IPS DF 6.9 (cell line): ENCODE measurements at regions not wholly inside any gene's neighbourhood (a gene's known extent, or its start where the extent isn't known, plus 50 kb on each side); places are given as distances from the start of the nearest gene placed in this dataset.

Experiments used
- DNase-seq: peaks from one replicate; pipeline ENCODE4 v3.0.0-alpha.2; 2013; ENCODE audit warnings: low read depth, low spot score
- H3K27ac ChIP-seq: one replicate; pipeline ENCODE4 v1.5.1; 2013; ENCODE audit warnings: low read length, control low read depth
- H3K27me3 ChIP-seq: 2 replicates; pipeline ENCODE4 v1.6.1; 2013; ENCODE audit warnings: mild to moderate bottlenecking, low read length; ENCODE audit not compliant: control insufficient read depth, insufficient read depth
- H3K36me3 ChIP-seq: 2 replicates; pipeline ENCODE4 v1.6.1; 2013; ENCODE audit warnings: low read length; ENCODE audit not compliant: control insufficient read depth, insufficient read depth
- H3K4me1 ChIP-seq: 2 replicates; pipeline ENCODE4 v1.6.1; 2013; ENCODE audit warnings: low read length; ENCODE audit not compliant: control insufficient read depth, insufficient read depth
- H3K4me3 ChIP-seq: 2 replicates; pipeline ENCODE4 v1.5.1; 2013; ENCODE audit warnings: mild to moderate bottlenecking, low read length
- H3K9me3 ChIP-seq: 2 replicates; pipeline ENCODE4 v1.6.1; 2013; ENCODE audit warnings: low read length, inconsistent platforms; ENCODE audit not compliant: control insufficient read depth, insufficient read depth
- WGBS: extraction: QIAGEN DNeasy Blood & Tissue Kit; methylation state at CpG from one replicate; pipeline ENCODE4 v1.1.7; 2013; ENCODE audit warnings: mixed read lengths, missing lambda C conversion rate; ENCODE audit not compliant: insufficient read length, insufficient coverage; 5-methylcytosine and 5-hydroxymethylcytosine counted together

DNA sequence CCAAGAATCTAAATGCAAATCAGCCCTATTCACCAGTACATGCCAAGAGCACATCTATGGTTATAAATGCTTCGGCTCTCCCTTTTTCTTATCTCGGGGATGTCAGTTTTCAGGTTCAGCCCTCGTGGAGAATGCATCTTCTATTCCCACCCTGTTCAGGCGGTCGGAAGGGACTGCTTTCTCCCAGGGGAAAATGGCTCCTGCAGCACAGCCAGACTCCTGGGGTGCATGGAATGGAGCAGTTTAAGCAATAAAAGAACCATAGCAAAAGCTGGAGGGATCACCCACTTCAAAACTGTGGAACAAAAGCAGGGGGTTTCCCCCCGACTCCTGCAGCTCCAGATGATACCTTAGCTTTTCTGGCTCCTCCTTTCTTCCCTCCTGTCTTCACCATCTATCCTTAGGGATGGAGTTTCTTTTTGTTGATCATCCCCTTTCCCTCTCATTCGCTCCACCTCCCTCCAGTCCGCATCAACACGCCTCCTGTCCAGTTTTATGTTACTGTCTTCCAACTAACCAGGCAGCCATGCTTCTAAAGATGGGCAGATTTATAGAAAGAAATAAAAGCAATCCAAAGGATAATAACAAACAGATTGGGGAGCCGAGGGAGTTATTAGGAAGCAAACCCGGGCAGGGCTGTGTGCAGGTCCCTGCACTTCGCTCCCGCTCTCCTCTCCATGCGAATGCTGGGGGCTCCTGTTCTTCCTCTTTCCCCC, 356.2 kb upstream of the SMIM21 start:
- WGBS, result no CpG with 5 or more reads among the region's 14 CpGs
- DNase-seq, result no peak
- Histone ChIP-seq H3K36me3 (no peaks in the 10 kb centered on the region), H3K27me3 (no peaks in the 10 kb centered on the region), H3K4me1 (no peaks in the 10 kb centered on the region; the same call in 1 of the 2 replicates), H3K9me3 (no peaks in the 10 kb centered on the region), H3K4me3 (no peak overlapping the region), H3K27ac (no peak overlapping the region)

DNA sequence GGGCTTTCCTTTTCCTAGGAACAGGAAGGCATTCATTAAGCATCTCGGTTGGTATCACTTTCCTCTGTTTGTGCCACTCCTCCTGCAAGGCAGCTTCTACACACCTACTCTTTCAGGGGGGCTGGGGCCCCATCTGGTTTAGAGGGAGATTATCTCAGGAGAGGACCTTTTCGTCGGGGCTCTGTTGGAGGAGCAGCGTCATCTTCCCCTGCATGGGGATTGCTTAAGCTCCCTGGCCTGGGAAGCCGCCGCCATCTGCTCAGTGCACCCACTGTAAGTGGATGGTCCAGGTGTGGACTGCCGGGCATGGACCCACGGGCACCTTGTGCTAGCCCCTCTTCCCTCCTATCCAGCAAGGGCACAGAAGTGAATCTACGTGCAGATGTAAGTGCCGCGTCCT, 355.3 kb upstream of the SMIM21 start:
- no peaks in the 10 kb centered on the region for H3K9me3 ChIP-seq
- no peak for DNase-seq
- no peak overlapping the region for H3K27ac ChIP-seq
- no peak overlapping the region for H3K4me3 ChIP-seq
- H3K27me3 ChIP-seq, result no peaks in the 10 kb centered on the region
- H3K36me3 ChIP-seq, result no peaks in the 10 kb centered on the region
- WGBS, result no CpG with 5 or more reads among the region's 11 CpGs
- no peaks in the 10 kb centered on the region; the same call in 1 of the 2 replicates for H3K4me1 ChIP-seq

DNA sequence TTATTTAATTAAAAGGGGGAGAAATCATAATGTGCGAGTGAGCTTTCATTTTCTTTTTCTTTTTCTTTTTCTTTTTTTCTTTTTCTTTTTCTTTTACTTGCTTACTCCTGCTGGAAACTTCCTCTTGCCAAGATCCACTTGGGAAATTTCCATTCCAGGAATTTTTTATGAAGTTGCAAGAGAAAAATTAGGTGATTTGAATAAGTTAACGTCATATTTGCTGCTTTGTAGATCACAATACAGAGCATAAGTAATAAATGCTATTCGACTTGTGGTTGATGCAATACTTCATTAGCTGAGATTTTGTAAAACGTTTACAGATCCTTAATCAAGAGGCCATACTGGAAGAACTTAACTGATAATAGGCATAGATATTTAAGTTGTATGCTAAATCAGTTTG, 354.7 kb upstream of the SMIM21 start:
- Histone ChIP-seq H3K27ac (no peak overlapping the region), H3K27me3 (no peaks in the 10 kb centered on the region), H3K36me3 (no peaks in the 10 kb centered on the region), H3K9me3 (no peaks in the 10 kb centered on the region), H3K4me3 (no peak overlapping the region), H3K4me1 (no peaks in the 10 kb centered on the region; the same call in 1 of the 2 replicates)
- no peak for DNase-seq
- no CpG with 5 or more reads among the region's 4 CpGs for WGBS

DNA sequence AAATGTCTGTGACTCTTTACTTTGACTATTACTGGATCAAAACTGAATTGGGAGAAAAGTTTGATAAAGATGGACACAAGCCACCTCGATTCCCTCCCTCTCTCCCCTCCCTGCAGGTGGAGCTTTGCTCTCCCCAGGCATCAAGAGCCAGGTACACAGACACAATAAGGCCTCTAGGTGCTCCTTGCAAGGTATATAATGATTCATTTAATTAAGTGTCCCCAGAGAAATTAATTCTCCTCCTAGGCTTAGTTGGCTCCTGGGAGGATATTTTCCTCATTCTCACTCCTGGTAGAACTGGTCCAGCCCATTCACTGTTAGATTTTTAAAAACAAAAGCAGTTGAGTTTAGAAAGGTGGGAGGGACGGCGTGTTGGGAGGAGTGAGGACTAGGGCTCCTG, 352.4 kb upstream of the SMIM21 start:
- Histone ChIP-seq H3K27ac (no peak overlapping the region), H3K4me3 (no peak overlapping the region), H3K9me3 (no peaks in the 10 kb centered on the region), H3K36me3 (no peaks in the 10 kb centered on the region), H3K27me3 (no peaks in the 10 kb centered on the region), H3K4me1 (no peaks in the 10 kb centered on the region; the same call in 1 of the 2 replicates)
- no CpG with 5 or more reads among the region's 3 CpGs for WGBS
- DNase-seq, result no peak

DNA sequence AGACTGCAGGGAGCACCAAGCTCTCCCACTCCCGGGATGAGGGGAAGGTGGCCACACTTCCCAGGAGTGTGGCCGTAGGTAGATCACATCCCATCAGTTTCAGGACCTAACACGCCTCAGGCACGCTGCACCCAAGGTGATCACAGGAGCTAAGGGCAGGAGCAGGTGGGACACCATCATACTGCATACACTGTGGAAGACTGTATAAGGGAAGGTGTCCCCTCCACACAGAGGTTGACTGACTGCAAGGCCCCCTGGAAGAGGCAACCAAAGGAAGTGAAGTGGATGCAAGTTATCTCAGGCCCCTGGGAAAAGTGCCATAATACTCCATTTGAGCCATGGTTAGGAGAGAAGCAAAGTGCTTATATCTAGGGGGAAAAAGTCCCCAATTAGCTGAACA, 351.9 kb upstream of the SMIM21 start:
- no peaks in the 10 kb centered on the region for H3K27me3 ChIP-seq

DNA sequence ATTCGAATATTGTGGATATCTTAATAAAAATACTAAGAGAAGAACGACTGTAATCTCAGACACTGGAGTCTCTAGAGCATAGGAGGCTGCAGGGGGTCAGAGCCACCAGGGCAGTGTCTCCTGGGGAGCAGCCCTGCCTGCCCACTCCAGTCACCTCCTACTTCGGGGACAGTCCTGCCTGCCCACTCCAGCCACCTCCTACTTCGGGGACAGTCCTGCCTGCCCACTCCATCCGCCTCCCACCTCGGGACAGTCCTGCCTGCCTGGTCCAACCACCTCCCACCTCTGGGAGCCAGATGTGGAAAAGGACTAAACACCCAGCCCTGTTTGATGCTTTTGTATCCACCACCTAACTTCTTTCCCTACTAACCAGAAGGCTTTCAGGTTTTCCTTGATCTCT, 350.1 kb upstream of the SMIM21 start:
- Histone ChIP-seq H3K4me1 (no peaks in the 10 kb centered on the region; the same call in 1 of the 2 replicates), H3K27ac (no peak overlapping the region), H3K36me3 (no peaks in the 10 kb centered on the region), H3K4me3 (no peak overlapping the region), H3K27me3 (no peaks in the 10 kb centered on the region), H3K9me3 (no peaks in the 10 kb centered on the region)
- DNase-seq, result no peak
- no CpG with 5 or more reads among the region's 6 CpGs for WGBS

More for the DNA sequence above, 351.9 kb upstream of the SMIM21 start:
- no CpG with 5 or more reads among the region's 4 CpGs for WGBS
- Histone ChIP-seq H3K4me1 (no peaks in the 10 kb centered on the region; the same call in 1 of the 2 replicates), H3K4me3 (no peak overlapping the region), H3K36me3 (no peaks in the 10 kb centered on the region), H3K9me3 (no peaks in the 10 kb centered on the region), H3K27ac (no peak overlapping the region)
- no peak for DNase-seq

DNA sequence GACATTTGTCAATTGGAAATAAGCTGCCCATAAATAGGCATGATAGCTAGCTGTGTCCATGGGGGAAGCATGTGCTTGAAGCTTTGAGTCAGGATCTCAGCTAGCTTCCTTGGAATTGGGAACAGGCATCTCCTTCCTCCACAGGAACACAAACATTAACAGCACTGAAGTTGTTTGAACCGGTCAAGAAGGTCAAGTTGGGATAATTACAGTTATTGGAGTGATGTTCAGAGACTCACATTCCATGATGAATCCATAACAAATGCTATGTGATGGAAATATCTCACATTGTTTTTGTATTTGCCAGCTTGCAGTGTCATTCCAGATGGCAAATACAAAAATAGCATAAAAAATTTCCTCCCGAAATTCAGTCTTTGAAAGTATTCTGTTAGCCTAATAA, 347.6 kb upstream of the SMIM21 start:
- no CpG with 5 or more reads among the region's 2 CpGs for WGBS
- H3K9me3 ChIP-seq, result no peaks in the 10 kb centered on the region
- no peak overlapping the region for H3K4me3 ChIP-seq
- no peak for DNase-seq
- no peaks in the 10 kb centered on the region for H3K27me3 ChIP-seq
- H3K4me1 ChIP-seq, result no peaks in the 10 kb centered on the region
- H3K36me3 ChIP-seq, result no peaks in the 10 kb centered on the region
- no peak overlapping the region for H3K27ac ChIP-seq

DNA sequence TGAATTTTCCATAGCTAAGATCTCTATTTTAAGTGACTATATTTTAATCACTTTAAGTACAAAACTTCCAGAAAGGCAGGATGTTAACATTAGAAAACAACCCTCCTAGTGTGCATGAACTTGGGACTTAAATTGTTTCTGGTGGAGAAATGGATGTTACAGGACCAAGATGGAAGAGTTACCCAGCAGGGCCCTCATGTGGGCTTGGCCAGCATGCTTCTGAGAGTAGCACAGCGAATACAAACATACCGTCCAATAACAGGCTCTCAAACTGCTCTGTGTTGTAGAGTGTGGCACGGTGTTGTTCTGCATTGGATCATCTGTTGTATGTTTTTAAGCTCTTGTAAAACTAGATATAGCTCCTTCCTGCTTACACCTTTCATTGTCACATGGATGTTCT, 346.1 kb upstream of the SMIM21 start:
- H3K27ac ChIP-seq, result no peak overlapping the region
- H3K4me1 ChIP-seq, result no peaks in the 10 kb centered on the region
- H3K4me3 ChIP-seq, result no peak overlapping the region
- no peaks in the 10 kb centered on the region for H3K36me3 ChIP-seq
- no peak for DNase-seq
- no peaks in the 10 kb centered on the region for H3K9me3 ChIP-seq
- no CpG with 5 or more reads among the region's 3 CpGs for WGBS
- H3K27me3 ChIP-seq, result no peaks in the 10 kb centered on the region

DNA sequence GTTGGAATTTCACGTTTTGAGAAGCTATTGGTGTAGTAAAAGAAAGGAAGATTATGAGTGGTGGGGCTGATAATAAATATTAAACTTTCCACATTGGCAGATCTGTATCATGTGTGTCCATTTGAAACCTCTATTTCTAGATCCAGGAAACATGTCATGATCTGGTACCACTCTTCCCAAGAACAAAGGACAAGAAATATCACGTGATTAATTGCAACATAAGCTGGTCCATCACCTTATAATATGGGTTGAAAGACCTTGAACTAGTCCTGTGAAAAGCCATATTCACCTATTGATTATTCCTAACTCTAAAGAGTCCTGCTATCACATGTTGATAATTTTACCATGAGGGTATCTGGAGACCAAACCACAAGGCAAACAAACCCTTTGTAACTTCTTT, 335.3 kb upstream of the SMIM21 start:
- Histone ChIP-seq H3K27me3 (no peaks in the 10 kb centered on the region), H3K36me3 (no peaks in the 10 kb centered on the region), H3K4me3 (no peak overlapping the region), H3K27ac (no peak overlapping the region), H3K9me3 (no peaks in the 10 kb centered on the region), H3K4me1 (no peaks in the 10 kb centered on the region)
- DNase-seq, result no peak
- no CpG with 5 or more reads among the region's 2 CpGs for WGBS

DNA sequence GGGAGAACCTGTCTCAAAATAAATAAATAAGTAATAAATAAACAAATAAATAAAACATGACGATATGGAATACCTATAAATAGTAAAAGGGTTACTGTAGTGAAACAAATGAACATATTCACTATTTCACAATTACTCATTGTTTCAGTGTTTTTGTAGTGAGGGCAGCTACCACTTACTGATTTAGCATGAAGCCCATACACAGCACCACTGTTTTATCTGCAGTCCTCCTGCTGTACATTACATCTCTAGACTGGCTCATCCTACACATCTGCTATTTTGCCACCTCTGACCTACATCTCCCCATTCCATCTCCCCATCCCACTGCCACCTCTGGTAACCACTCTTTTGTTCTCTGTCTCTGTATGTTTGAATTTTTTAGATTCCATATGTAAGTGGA, 332.7 kb upstream of the SMIM21 start:
- no peak overlapping the region for H3K4me3 ChIP-seq
- DNase-seq, result no peak
- no peaks in the 10 kb centered on the region for H3K4me1 ChIP-seq
- WGBS, result no CpG with 5 or more reads among the region's 1 CpG
- H3K9me3 ChIP-seq, result no peaks in the 10 kb centered on the region
- no peaks in the 10 kb centered on the region for H3K36me3 ChIP-seq
- H3K27ac ChIP-seq, result no peak overlapping the region
- no peaks in the 10 kb centered on the region for H3K27me3 ChIP-seq

DNA sequence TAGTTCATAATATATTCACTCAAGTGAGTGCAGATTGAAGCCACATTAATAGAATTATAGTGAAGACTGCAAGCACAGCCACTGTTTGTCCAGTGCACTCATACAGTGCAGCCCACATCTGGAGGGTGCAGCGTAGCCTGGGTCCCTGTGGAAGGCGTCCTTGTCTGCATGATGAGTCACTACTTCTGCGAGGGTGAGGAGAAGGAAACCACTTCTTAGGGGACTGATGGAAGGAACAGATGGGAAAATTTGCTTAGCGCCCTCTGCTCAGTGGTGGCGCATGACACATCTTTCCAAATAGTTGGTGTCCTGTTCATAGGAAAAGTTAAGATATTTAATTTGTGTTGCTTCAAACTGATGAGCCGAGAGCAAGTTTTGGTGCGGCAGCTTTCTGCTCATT, 330.4 kb upstream of the SMIM21 start:
- no CpG with 5 or more reads among the region's 7 CpGs for WGBS
- H3K27me3 ChIP-seq, result no peaks in the 10 kb centered on the region
- H3K4me1 ChIP-seq, result no peaks in the 10 kb centered on the region; the same call in 1 of the 2 replicates
- H3K36me3 ChIP-seq, result no peaks in the 10 kb centered on the region
- DNase-seq, result no peak
- no peaks in the 10 kb centered on the region for H3K9me3 ChIP-seq
- H3K4me3 ChIP-seq, result no peak overlapping the region
- no peak overlapping the region for H3K27ac ChIP-seq
